NCI-H2029 (cell line): ENCODE measurements at regions not wholly inside any gene's neighbourhood (a gene's known extent, or its start where the extent isn't known, plus 50 kb on each side); places are given as distances from the start of the nearest gene placed in this dataset.
"Not testable (repeated sequence)": the region's sequence is repeated elsewhere in the genome, so short reads cannot be mapped to it uniquely, and the experiment has no call there.

Source experiments
- DNase-seq: peaks from one replicate; lab custom pipeline; 2025; lab: John Stamatoyannopoulos, UW

- DNase-seq: no peak
Observed at GRCh38 chr11:21723678-21724077, 469.2 kb upstream of the ANO5 start.

GRCh38 chr11:21727102-21727501, 465.8 kb upstream of the ANO5 start:
- no peak for DNase-seq

- DNase-seq: no peak
Observed at GRCh38 chr11:21736404-21736803, 456.5 kb upstream of the ANO5 start.

GRCh38 chr11:21752475-21753243, 440.2 kb upstream of the ANO5 start:
- DNase-seq: not testable (repeated sequence)

- DNase-seq: not testable (repeated sequence)
Observed at GRCh38 chr11:21753244-21753767, 439.6 kb upstream of the ANO5 start.

GRCh38 chr11:21761000-21761399, 431.9 kb upstream of the ANO5 start:
- DNase-seq: no peak

- no peak for DNase-seq
Observed at GRCh38 chr11:21768388-21768787, 424.5 kb upstream of the ANO5 start.

GRCh38 chr11:21769188-21769587, 423.7 kb upstream of the ANO5 start:
- DNase-seq: no peak

- no peak for DNase-seq
Observed at GRCh38 chr11:21771097-21771496, 421.8 kb upstream of the ANO5 start.

- no peak for DNase-seq
Observed at GRCh38 chr11:21774212-21774611, 418.7 kb upstream of the ANO5 start.

GRCh38 chr11:21775911-21776310, 417.0 kb upstream of the ANO5 start:
- DNase-seq: no peak

- no peak for DNase-seq
Observed at GRCh38 chr11:21783954-21784353, 408.9 kb upstream of the ANO5 start.

- no peak for DNase-seq
Observed at GRCh38 chr11:21785351-21785750, 407.5 kb upstream of the ANO5 start.

GRCh38 chr11:21794306-21794705, 398.6 kb upstream of the ANO5 start:
- DNase-seq: no peak

GRCh38 chr11:21798216-21798615, 394.7 kb upstream of the ANO5 start:
- no peak for DNase-seq

GRCh38 chr11:21804523-21804922, 388.4 kb upstream of the ANO5 start:
- DNase-seq: not testable (repeated sequence)

GRCh38 chr11:21806508-21806907, 386.4 kb upstream of the ANO5 start:
- no peak for DNase-seq

- no peak for DNase-seq
Observed at GRCh38 chr11:21806947-21807346, 385.9 kb upstream of the ANO5 start.

- DNase-seq: no peak
Observed at GRCh38 chr11:21807350-21807749, 385.5 kb upstream of the ANO5 start.

- DNase-seq: no peak
Observed at GRCh38 chr11:21810650-21811049, 382.2 kb upstream of the ANO5 start.

GRCh38 chr11:21811572-21811971, 381.3 kb upstream of the ANO5 start:
- DNase-seq: no peak

- DNase-seq: peak; percentile 58
Observed at GRCh38 chr11:21814169-21814568, 378.7 kb upstream of the ANO5 start.

- DNase-seq: no peak
Observed at GRCh38 chr11:21817696-21818095, 375.2 kb upstream of the ANO5 start.

GRCh38 chr11:21820176-21820575, 372.7 kb upstream of the ANO5 start:
- DNase-seq: no peak
